ENCODE measurements at regions not wholly inside any gene's neighbourhood (a gene's known extent, or its start where the extent isn't known, plus 50 kb on each side); places are given as distances from the start of the nearest gene placed in this dataset.

DNA sequence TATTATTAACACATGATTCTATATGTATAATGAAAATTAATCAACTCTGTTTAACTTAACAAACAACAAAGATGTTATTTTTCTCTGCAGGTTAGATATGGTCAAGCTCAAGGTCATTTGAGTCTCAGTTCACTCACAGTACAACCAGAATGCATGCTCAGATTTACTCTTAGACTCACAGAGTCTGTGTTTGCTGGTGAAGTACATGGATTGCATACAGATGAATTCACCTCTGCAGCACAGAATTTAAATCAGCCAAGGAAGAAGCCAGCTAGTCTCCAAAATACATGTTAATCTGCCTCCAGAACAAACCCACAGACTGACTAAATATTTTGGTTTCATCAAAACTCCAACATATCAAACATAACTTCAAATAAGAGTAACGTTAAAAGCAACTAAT lies 424.5 kb downstream of the RAD51AP2 start:
- TF ChIP-seq POLR2A (IDR thresholded peaks at IDR 0.05) = no peak
- TF ChIP-seq, protein P1, sequence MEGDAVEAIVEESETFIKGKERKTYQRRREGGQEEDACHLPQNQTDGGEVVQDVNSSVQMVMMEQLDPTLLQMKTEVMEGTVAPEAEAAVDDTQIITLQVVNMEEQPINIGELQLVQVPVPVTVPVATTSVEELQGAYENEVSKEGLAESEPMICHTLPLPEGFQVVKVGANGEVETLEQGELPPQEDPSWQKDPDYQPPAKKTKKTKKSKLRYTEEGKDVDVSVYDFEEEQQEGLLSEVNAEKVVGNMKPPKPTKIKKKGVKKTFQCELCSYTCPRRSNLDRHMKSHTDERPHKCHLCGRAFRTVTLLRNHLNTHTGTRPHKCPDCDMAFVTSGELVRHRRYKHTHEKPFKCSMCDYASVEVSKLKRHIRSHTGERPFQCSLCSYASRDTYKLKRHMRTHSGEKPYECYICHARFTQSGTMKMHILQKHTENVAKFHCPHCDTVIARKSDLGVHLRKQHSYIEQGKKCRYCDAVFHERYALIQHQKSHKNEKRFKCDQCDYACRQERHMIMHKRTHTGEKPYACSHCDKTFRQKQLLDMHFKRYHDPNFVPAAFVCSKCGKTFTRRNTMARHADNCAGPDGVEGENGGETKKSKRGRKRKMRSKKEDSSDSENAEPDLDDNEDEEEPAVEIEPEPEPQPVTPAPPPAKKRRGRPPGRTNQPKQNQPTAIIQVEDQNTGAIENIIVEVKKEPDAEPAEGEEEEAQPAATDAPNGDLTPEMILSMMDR (IDR thresholded peaks at IDR 0.05) = no peak

All from suprapubic skin (tissue), 3 donors.